ENCODE measurements at regions not wholly inside any gene's neighbourhood (a gene's known extent, or its start where the extent isn't known, plus 50 kb on each side); places are given as distances from the start of the nearest gene placed in this dataset.

DNA sequence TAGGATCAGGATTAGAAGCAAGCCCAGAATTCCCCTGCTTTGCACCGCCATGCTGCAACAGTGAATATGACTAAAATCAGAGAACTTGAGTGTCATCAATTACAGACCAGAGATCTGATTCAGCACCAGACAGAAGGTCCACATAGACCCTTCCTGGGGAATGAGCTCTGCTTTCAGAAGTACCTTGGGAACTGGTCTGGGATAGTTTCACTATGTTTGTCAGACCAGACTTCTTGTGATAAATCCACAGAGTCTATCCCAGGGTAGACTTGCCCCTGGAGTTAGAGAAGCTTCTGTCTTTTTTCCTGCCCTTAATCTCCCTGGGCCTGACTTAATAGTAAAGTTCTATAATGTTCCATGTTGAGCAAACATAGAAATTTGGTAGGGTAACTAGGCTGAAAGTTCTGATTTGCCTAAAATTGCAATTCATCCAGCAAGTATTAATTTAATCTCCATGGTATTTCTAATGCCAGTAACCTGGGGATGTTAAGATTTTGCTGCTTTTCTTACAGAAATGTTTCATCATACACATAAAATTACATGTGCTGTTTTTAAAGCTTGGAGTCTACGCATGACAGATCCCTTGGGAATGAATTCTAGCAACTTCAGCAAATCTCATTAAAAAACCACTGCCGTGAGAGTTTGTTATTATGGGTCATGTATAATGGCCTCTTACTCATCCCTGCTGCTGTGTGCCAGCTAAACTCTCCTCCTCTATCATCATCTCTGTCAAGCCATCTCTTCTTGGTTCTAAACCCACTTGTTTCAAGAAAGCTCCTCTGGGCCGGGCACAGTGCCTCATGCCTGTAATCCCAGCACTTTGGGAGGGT is 61.3 kb upstream of the METAP2 start:
- H3K36me3 ChIP-seq (ENCODE audit: control insufficient read depth in 2 of 2, insufficient read depth in 1 of 2, low read length in 2 of 2) = no peaks in the 10 kb centered on the region
- no peak overlapping the region for H3K4me3 ChIP-seq (ENCODE audit: low read depth, low read length)
- POLR2A ChIA-PET = interaction anchor here (1.5 kb wide), 1 partner anchor 61 kb away, joined by 7 read pairs; the partner anchor contains the start of gene METAP2
- H3K9me3 ChIP-seq (ENCODE audit: control insufficient read depth, insufficient read depth, low read depth, low read length) = no peaks in the 10 kb centered on the region
- CTCF ChIA-PET = interaction anchor here (0.6 kb wide), 1 partner anchor 23 kb away, joined by 3 read pairs; no protein-coding TSS in a partner anchor
- H3K27ac ChIP-seq (ENCODE audit: extremely low read depth, low read depth, low read length) = peak overlapping the region; percentile 46; the same call in 1 of the 2 replicates
- H3K4me1 ChIP-seq (ENCODE audit: control insufficient read depth, insufficient read depth, low read length) = peaks cover 3% of the 10 kb centered on the region
- TF ChIP-seq ZBTB48 (tag by site-specific recombination; IDR thresholded peaks at IDR 0.05) = peak; percentile 28; the same call in 1 of the 2 replicates
- TF ChIP-seq ZNF2 (tag by site-specific recombination; IDR thresholded peaks at IDR 0.05) = no peak
- TF ChIP-seq, protein P1, sequence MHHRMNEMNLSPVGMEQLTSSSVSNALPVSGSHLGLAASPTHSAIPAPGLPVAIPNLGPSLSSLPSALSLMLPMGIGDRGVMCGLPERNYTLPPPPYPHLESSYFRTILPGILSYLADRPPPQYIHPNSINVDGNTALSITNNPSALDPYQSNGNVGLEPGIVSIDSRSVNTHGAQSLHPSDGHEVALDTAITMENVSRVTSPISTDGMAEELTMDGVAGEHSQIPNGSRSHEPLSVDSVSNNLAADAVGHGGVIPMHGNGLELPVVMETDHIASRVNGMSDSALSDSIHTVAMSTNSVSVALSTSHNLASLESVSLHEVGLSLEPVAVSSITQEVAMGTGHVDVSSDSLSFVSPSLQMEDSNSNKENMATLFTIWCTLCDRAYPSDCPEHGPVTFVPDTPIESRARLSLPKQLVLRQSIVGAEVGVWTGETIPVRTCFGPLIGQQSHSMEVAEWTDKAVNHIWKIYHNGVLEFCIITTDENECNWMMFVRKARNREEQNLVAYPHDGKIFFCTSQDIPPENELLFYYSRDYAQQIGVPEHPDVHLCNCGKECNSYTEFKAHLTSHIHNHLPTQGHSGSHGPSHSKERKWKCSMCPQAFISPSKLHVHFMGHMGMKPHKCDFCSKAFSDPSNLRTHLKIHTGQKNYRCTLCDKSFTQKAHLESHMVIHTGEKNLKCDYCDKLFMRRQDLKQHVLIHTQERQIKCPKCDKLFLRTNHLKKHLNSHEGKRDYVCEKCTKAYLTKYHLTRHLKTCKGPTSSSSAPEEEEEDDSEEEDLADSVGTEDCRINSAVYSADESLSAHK (tag by site-specific recombination; IDR thresholded peaks at IDR 0.05) = 0 out of 2 replicates have a peak, but pooled peaks have one; percentile 23
- peak; percentile 50 for TF ChIP-seq ZNF335 (tag by site-specific recombination; conservative IDR thresholded peaks at IDR 0.05)
- no peak for TF ChIP-seq ZNF140 (tag by site-specific recombination; IDR thresholded peaks at IDR 0.05)
- peak; percentile 67 for TF ChIP-seq ZBTB21 (tag by site-specific recombination; IDR thresholded peaks at IDR 0.05)
- TF ChIP-seq ZNF366 (tag by site-specific recombination; conservative IDR thresholded peaks at IDR 0.05) = peak; percentile 65
- no peak for TF ChIP-seq ZNF146 (tag by site-specific recombination; IDR thresholded peaks at IDR 0.05)
- TF ChIP-seq ZNF184 (tag by site-specific recombination; IDR thresholded peaks at IDR 0.05) = peak; percentile 60; the same call in 1 of the 2 replicates
- peak; percentile 58; the same call in 1 of the 2 replicates for TF ChIP-seq ZNF558 (tag by site-specific recombination; IDR thresholded peaks at IDR 0.05)
- TF ChIP-seq ZNF266 (tag by site-specific recombination; IDR thresholded peaks at IDR 0.05; ENCODE audit: low read depth) = no peak
- 0 out of 2 replicates have a peak, but pooled peaks have one; percentile 22 for TF ChIP-seq MZF1 (tag by site-specific recombination; IDR thresholded peaks at IDR 0.05; ENCODE audit: borderline replicate concordance)
- TF ChIP-seq, protein P2, sequence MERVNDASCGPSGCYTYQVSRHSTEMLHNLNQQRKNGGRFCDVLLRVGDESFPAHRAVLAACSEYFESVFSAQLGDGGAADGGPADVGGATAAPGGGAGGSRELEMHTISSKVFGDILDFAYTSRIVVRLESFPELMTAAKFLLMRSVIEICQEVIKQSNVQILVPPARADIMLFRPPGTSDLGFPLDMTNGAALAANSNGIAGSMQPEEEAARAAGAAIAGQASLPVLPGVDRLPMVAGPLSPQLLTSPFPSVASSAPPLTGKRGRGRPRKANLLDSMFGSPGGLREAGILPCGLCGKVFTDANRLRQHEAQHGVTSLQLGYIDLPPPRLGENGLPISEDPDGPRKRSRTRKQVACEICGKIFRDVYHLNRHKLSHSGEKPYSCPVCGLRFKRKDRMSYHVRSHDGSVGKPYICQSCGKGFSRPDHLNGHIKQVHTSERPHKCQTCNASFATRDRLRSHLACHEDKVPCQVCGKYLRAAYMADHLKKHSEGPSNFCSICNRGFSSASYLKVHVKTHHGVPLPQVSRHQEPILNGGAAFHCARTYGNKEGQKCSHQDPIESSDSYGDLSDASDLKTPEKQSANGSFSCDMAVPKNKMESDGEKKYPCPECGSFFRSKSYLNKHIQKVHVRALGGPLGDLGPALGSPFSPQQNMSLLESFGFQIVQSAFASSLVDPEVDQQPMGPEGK (tag by site-specific recombination; IDR thresholded peaks at IDR 0.05) = peak; percentile 51; the same call in 1 of the 2 replicates
- peak; percentile 84 for TF ChIP-seq IKZF3 (tag by site-specific recombination; IDR thresholded peaks at IDR 0.05)
- TF ChIP-seq ZNF610 (tag by site-specific recombination; IDR thresholded peaks at IDR 0.05; ENCODE audit: borderline replicate concordance) = 0 out of 2 replicates have a peak, but pooled peaks have one; percentile 29
- TF ChIP-seq, protein P3, sequence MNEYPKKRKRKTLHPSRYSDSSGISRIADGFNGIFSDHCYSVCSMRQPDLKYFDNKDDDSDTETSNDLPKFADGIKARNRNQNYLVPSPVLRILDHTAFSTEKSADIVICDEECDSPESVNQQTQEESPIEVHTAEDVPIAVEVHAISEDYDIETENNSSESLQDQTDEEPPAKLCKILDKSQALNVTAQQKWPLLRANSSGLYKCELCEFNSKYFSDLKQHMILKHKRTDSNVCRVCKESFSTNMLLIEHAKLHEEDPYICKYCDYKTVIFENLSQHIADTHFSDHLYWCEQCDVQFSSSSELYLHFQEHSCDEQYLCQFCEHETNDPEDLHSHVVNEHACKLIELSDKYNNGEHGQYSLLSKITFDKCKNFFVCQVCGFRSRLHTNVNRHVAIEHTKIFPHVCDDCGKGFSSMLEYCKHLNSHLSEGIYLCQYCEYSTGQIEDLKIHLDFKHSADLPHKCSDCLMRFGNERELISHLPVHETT (tag by site-specific recombination; IDR thresholded peaks at IDR 0.05) = no peak
- TF ChIP-seq ZBTB17 (tag by site-specific recombination; IDR thresholded peaks at IDR 0.05) = peak; percentile 61; the same call in 1 of the 2 replicates
- TF ChIP-seq, protein P4, sequence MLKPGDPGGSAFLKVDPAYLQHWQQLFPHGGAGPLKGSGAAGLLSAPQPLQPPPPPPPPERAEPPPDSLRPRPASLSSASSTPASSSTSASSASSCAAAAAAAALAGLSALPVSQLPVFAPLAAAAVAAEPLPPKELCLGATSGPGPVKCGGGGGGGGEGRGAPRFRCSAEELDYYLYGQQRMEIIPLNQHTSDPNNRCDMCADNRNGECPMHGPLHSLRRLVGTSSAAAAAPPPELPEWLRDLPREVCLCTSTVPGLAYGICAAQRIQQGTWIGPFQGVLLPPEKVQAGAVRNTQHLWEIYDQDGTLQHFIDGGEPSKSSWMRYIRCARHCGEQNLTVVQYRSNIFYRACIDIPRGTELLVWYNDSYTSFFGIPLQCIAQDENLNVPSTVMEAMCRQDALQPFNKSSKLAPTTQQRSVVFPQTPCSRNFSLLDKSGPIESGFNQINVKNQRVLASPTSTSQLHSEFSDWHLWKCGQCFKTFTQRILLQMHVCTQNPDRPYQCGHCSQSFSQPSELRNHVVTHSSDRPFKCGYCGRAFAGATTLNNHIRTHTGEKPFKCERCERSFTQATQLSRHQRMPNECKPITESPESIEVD (tag by site-specific recombination; IDR thresholded peaks at IDR 0.05) = peak; percentile 79
- peak; percentile 59 for TF ChIP-seq ATF2 (tag by site-specific recombination; IDR thresholded peaks at IDR 0.05; ENCODE audit: low read depth)
- no peak for TF ChIP-seq ZNF473 (tag by site-specific recombination; IDR thresholded peaks at IDR 0.05)
- TF ChIP-seq ZFP69B (tag by site-specific recombination; IDR thresholded peaks at IDR 0.05) = peak; percentile 68; the same call in 1 of the 2 replicates
- TF ChIP-seq ZNF629 (tag by site-specific recombination; IDR thresholded peaks at IDR 0.05) = peak; percentile 77
- peak; percentile 73 for TF ChIP-seq ZBTB44 (tag by site-specific recombination; IDR thresholded peaks at IDR 0.05)
- peak; percentile 93 for TF ChIP-seq ZEB2 (tag by site-specific recombination; IDR thresholded peaks at IDR 0.05)
- TF ChIP-seq ZNF121 (tag by site-specific recombination; IDR thresholded peaks at IDR 0.05) = no peak
- TF ChIP-seq ZNF707 (tag by site-specific recombination; IDR thresholded peaks at IDR 0.05) = no peak
- no peak for TF ChIP-seq GFI1B (tag by site-specific recombination; IDR thresholded peaks at IDR 0.05)

Data from HEK293 (cell line).